Anterior cingulate cortex (tissue), 58 donors: ENCODE measurements at regions not wholly inside any gene's neighbourhood (a gene's known extent, or its start where the extent isn't known, plus 50 kb on each side); places are given as distances from the start of the nearest gene placed in this dataset.
A peak's percentile ranks its signal among the peaks of the same experiment; 100 is the strongest.

ENCODE experiments used
- DNase-seq, 58 donors: peaks; one replicate each; lab custom pipeline; 2025; lab: John Stamatoyannopoulos, UW

- no peak for DNase-seq
These were observed 176.0 kb upstream of the SLC24A5 start for GRCh38 chr15:47944637-47945288.

GRCh38 chr15:47945872-47946650 is 174.7 kb upstream of the SLC24A5 start:
- no peak for DNase-seq

- no peak for DNase-seq
These were observed 171.0 kb upstream of the SLC24A5 start for GRCh38 chr15:47949815-47950214.

DNA sequence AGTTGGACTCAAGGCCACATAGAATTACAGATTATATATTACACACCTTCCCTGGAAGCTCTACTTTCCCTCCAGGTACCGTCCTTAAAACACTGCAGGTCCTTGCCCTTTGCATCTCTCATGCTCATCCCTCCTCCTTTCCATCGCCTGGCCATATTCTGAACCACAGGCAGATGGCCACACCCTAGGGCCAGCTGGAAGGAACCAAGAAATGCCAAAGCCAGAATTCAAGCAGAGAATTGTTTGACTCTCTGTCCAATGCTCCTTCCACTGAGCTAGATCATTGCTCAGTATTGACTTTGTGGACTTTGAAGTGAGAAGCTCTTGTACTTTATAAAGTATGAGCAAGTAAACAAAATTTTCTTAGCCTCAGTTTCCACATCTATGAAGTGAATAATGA is 170.3 kb upstream of the SLC24A5 start:
- DNase-seq, result no peak

DNA sequence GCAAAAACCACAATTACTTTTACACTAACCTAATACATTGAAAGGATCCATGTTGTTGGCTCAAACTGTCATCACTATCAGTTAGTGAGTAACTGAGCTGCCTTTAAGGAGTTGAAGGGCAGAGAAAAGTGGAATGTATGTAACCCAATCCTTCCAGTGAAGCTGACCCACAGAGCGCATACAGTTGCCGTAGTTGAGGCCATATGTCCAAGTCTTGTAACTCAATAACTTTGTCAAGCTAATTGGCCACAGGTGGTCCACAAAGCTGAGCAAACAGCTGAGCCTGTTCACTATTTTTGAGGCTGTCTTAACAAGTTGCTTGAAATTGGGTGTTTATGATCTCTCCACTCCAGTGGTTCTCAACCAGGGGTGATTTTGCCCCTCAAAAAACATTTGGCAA is 169.0 kb upstream of the SLC24A5 start:
- DNase-seq, result no peak

GRCh38 chr15:47954196-47954595 is 166.6 kb upstream of the SLC24A5 start:
- no peak for DNase-seq

- DNase-seq, result no peak
These were observed 165.8 kb upstream of the SLC24A5 start for GRCh38 chr15:47955021-47955420.

DNA sequence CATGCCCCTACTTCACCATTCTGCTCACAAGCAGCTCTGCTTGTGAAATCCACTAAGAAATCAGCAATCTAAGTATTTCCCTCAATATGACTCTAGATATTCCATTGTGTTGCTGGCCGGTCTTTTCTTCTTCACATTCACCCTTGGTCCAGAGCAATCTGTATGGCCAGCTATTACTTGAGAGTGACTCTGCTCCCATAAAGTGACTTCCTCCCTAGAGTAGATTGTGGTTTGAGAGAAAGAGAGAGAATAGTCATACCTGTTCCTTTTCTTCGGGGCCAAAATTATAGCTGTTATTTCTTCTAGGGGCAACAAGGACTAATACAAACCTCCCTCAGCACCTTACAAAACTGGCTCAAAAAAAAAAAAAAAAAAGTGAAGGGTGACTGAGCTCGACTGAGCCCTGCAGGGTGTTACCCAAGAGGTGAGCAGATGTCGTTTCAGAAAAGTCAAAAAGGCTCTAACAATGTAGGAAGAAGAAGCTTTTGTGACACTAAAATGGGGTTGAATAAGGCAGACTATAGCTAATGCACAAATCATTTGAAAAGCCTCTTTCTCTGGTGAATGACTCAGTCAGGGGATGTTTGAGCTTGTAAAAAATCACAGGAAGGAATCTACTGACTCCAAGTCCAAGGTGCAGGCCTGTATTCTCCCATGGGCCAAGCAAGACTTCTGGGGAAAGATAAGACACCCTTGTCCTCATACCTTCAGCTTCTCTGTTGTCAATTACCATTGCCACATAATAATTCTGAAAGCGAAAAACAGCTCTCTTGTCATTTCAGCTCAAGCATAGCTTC is 161.0 kb upstream of the SLC24A5 start:
- DNase-seq, result no peak

- DNase-seq, result no peak
These were observed 159.2 kb upstream of the SLC24A5 start for GRCh38 chr15:47961401-47962090.

- no peak for DNase-seq
These were observed 157.5 kb upstream of the SLC24A5 start for GRCh38 chr15:47963265-47963664.

- DNase-seq, result no peak
These were observed 156.6 kb upstream of the SLC24A5 start for GRCh38 chr15:47964229-47964628.

GRCh38 chr15:47965297-47965696 is 155.5 kb upstream of the SLC24A5 start:
- DNase-seq, result no peak

DNA sequence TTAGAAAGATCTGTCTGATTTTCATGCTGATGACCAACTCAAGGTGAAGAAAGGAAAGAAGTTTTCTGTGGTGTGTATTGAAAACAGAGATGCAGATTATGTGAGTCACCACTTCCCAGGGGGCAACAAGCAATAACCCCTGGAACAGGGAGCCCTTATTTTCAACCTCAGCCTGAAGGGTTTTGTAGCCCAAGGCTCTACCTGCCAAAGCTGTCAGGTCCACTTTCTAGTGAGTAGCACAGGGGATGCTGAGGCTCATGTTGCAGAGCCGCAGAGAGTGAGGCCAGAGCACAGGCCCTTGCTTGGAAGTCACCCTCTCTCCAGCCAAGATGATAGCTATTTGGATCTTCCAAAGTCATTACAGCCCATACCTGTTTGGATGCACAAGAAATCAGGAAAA is 152.2 kb upstream of the SLC24A5 start:
- DNase-seq, result no peak

DNA sequence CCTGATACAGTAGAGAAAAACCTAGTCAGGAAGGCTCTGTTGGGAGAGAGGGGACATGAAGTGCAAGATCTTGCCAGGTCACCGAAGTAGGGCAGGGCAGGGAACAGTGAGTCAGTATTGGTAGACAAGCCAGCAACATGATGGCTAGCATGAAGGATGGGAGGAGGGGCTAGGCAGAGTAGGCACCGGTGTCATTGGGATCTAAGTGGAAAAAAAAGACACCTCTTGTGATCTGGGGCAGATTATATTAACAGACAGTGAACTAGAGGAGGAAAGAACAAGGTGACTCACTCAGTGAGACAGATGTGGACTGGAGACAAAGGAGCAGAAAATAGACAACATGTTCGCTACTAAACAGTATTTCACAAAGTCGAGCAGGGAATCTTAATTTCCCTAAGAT is 149.2 kb upstream of the SLC24A5 start:
- DNase-seq, result no peak

DNA sequence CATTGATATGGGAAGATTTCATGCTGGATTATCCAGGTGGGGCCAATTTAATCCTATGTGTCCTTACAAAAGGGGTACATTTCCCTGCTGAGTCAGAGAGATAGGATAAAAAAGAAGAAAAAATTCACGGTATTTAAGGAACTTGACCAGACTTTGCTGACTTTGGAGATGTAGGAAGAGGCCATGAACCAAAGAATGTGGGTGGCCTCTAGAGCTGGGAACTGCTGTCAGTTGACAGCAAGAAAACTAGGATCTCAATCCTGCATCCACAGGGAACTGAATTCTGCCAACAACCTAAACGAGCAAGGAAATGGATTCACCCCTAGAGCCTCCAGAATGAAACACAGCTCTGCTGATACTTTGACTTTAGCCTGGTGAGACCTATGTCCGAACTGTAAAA is 148.1 kb upstream of the SLC24A5 start:
- no peak for DNase-seq

- peak in 2 of 58 donors; percentile 2 to 3 for DNase-seq
These were observed 146.1 kb upstream of the SLC24A5 start for GRCh38 chr15:47974724-47975123.

- DNase-seq, result no peak
These were observed 145.4 kb upstream of the SLC24A5 start for GRCh38 chr15:47975427-47975826.

GRCh38 chr15:47983533-47983932 is 137.3 kb upstream of the SLC24A5 start:
- DNase-seq, result no peak

GRCh38 chr15:47985568-47985967 is 135.2 kb upstream of the SLC24A5 start:
- DNase-seq, result no peak

DNA sequence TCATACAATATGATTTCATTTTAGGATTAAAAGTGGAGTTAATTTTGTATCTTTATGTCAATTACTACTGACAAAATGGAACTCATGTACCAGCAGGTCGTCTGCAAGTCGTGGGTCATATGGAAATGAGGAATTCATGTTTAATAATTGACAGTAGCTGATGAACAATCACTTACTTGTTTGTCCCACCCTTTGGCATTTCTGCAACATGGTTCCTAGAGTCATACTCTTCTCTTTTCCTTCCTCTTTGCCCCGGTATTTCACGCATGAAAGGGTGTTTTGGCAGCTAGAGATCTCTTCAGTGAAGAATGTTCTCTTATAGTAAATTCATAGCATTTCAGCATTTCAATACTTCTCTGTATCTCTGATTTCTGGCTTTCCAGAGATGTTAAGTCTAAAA is 133.3 kb upstream of the SLC24A5 start:
- no peak for DNase-seq
